ENCODE measurements at regions not wholly inside any gene's neighbourhood (a gene's known extent, or its start where the extent isn't known, plus 50 kb on each side); places are given as distances from the start of the nearest gene placed in this dataset.

- no peak overlapping the region for H3K9ac ChIP-seq (ENCODE audit: low read depth, low read length)
- no peaks in the 10 kb centered on the region for H3K4me1 ChIP-seq (ENCODE audit: control insufficient read depth, insufficient read depth, low read length)
- no peaks in the 10 kb centered on the region for H3K9me3 ChIP-seq (ENCODE audit: control insufficient read depth, insufficient read depth, low read length)
- no peaks in the 10 kb centered on the region for H3K27me3 ChIP-seq (ENCODE audit: control insufficient read depth, insufficient read depth, low read length)
- H3K4me3 ChIP-seq (ENCODE audit: low read depth, low read length) = no peak overlapping the region
- H3K27ac ChIP-seq (ENCODE audit: low read depth, low read length) = no peak overlapping the region
- H3K36me3 ChIP-seq (ENCODE audit: control insufficient read depth, insufficient read depth, low read length) = no peaks in the 10 kb centered on the region
These were observed 105.1 kb upstream of the SORCS1 start for GRCh38 chr10:107269626-107270025.

- Histone ChIP-seq H3K9me3 (ENCODE audit: control insufficient read depth, insufficient read depth, low read length) (no peaks in the 10 kb centered on the region), H3K27ac (ENCODE audit: low read depth, low read length) (no peak overlapping the region), H3K9ac (ENCODE audit: low read depth, low read length) (no peak overlapping the region), H3K4me3 (ENCODE audit: low read depth, low read length) (no peak overlapping the region), H3K36me3 (ENCODE audit: control insufficient read depth, insufficient read depth, low read length) (no peaks in the 10 kb centered on the region), H3K27me3 (ENCODE audit: control insufficient read depth, insufficient read depth, low read length) (no peaks in the 10 kb centered on the region), H3K4me1 (ENCODE audit: control insufficient read depth, insufficient read depth, low read length) (no peaks in the 10 kb centered on the region)
These were observed 100.2 kb upstream of the SORCS1 start for GRCh38 chr10:107264742-107265141.

GRCh38 chr10:107244122-107244521, 79.6 kb upstream of the SORCS1 start:
- Histone ChIP-seq H3K9ac (ENCODE audit: low read depth, low read length) (no peak overlapping the region), H3K36me3 (ENCODE audit: control insufficient read depth, insufficient read depth, low read length) (no peaks in the 10 kb centered on the region), H3K27me3 (ENCODE audit: control insufficient read depth, insufficient read depth, low read length) (no peaks in the 10 kb centered on the region), H3K9me3 (ENCODE audit: control insufficient read depth, insufficient read depth, low read length) (no peaks in the 10 kb centered on the region), H3K4me3 (ENCODE audit: low read depth, low read length) (no peak overlapping the region), H3K4me1 (ENCODE audit: control insufficient read depth, insufficient read depth, low read length) (no peaks in the 10 kb centered on the region), H3K27ac (ENCODE audit: low read depth, low read length) (no peak overlapping the region)

GRCh38 chr10:107238275-107238674, 73.8 kb upstream of the SORCS1 start:
- no peaks in the 10 kb centered on the region for H3K4me1 ChIP-seq (ENCODE audit: control insufficient read depth, insufficient read depth, low read length)
- H3K9ac ChIP-seq (ENCODE audit: low read depth, low read length) = no peak overlapping the region
- no peak overlapping the region for H3K27ac ChIP-seq (ENCODE audit: low read depth, low read length)
- no peak overlapping the region for H3K4me3 ChIP-seq (ENCODE audit: low read depth, low read length)
- no peaks in the 10 kb centered on the region for H3K27me3 ChIP-seq (ENCODE audit: control insufficient read depth, insufficient read depth, low read length)
- H3K36me3 ChIP-seq (ENCODE audit: control insufficient read depth, insufficient read depth, low read length) = no peaks in the 10 kb centered on the region
- no peaks in the 10 kb centered on the region for H3K9me3 ChIP-seq (ENCODE audit: control insufficient read depth, insufficient read depth, low read length)

- Histone ChIP-seq H3K9me3 (ENCODE audit: control insufficient read depth, insufficient read depth, low read length) (no peaks in the 10 kb centered on the region), H3K27ac (ENCODE audit: low read depth, low read length) (no peak overlapping the region), H3K4me1 (ENCODE audit: control insufficient read depth, insufficient read depth, low read length) (no peaks in the 10 kb centered on the region), H3K36me3 (ENCODE audit: control insufficient read depth, insufficient read depth, low read length) (no peaks in the 10 kb centered on the region), H3K9ac (ENCODE audit: low read depth, low read length) (no peak overlapping the region), H3K4me3 (ENCODE audit: low read depth, low read length) (no peak overlapping the region), H3K27me3 (ENCODE audit: control insufficient read depth, insufficient read depth, low read length) (no peaks in the 10 kb centered on the region)
These were observed 67.5 kb upstream of the SORCS1 start for GRCh38 chr10:107232013-107232412.

- Histone ChIP-seq H3K36me3 (ENCODE audit: control insufficient read depth, insufficient read depth, low read length) (no peaks in the 10 kb centered on the region), H3K9ac (ENCODE audit: low read depth, low read length) (no peak overlapping the region), H3K27ac (ENCODE audit: low read depth, low read length) (no peak overlapping the region), H3K4me1 (ENCODE audit: control insufficient read depth, insufficient read depth, low read length) (no peaks in the 10 kb centered on the region), H3K9me3 (ENCODE audit: control insufficient read depth, insufficient read depth, low read length) (no peaks in the 10 kb centered on the region), H3K4me3 (ENCODE audit: low read depth, low read length) (no peak overlapping the region), H3K27me3 (ENCODE audit: control insufficient read depth, insufficient read depth, low read length) (no peaks in the 10 kb centered on the region)
These were observed 66.4 kb upstream of the SORCS1 start for GRCh38 chr10:107230887-107231286.

- H3K9ac ChIP-seq (ENCODE audit: low read depth, low read length) = no peak overlapping the region
- H3K27me3 ChIP-seq (ENCODE audit: control insufficient read depth, insufficient read depth, low read length) = no peaks in the 10 kb centered on the region
- H3K4me3 ChIP-seq (ENCODE audit: low read depth, low read length) = no peak overlapping the region
- H3K9me3 ChIP-seq (ENCODE audit: control insufficient read depth, insufficient read depth, low read length) = no peaks in the 10 kb centered on the region
- no peaks in the 10 kb centered on the region for H3K36me3 ChIP-seq (ENCODE audit: control insufficient read depth, insufficient read depth, low read length)
- H3K4me1 ChIP-seq (ENCODE audit: control insufficient read depth, insufficient read depth, low read length) = no peaks in the 10 kb centered on the region
- no peak overlapping the region for H3K27ac ChIP-seq (ENCODE audit: low read depth, low read length)
These were observed 51.2 kb upstream of the SORCS1 start for GRCh38 chr10:107215681-107216080.

All from HUES48 (cell line).